IPS-15b (cell line): ENCODE measurements at regions not wholly inside any gene's neighbourhood (a gene's known extent, or its start where the extent isn't known, plus 50 kb on each side); places are given as distances from the start of the nearest gene placed in this dataset.

ENCODE experiments used
- H3K27me3 ChIP-seq: one replicate; pipeline ENCODE4 v1.6.1; 2013; ENCODE audit warnings: low read length; ENCODE audit not compliant: control insufficient read depth, insufficient read depth
- H3K36me3 ChIP-seq: one replicate; pipeline ENCODE4 v1.6.1; 2013; ENCODE audit warnings: low read length; ENCODE audit not compliant: control insufficient read depth, insufficient read depth
- H3K4me1 ChIP-seq: one replicate; pipeline ENCODE4 v1.6.1; 2013; ENCODE audit warnings: mild to moderate bottlenecking, low read length; ENCODE audit not compliant: control insufficient read depth, insufficient read depth
- H3K4me3 ChIP-seq: one replicate; pipeline ENCODE4 v1.5.1; 2013; ENCODE audit warnings: low read depth, low read length
- H3K9ac ChIP-seq: one replicate; pipeline ENCODE4 v1.6.1; 2013; ENCODE audit warnings: low read depth, mild to moderate bottlenecking, low read length
- H3K9me3 ChIP-seq: one replicate; pipeline ENCODE4 v1.6.1; 2013; ENCODE audit warnings: mild to moderate bottlenecking, low read length; ENCODE audit not compliant: control insufficient read depth, insufficient read depth

- Histone ChIP-seq H3K9ac (no peak overlapping the region), H3K4me3 (no peak overlapping the region), H3K9me3 (no peaks in the 10 kb centered on the region), H3K4me1 (no peaks in the 10 kb centered on the region), H3K27me3 (no peaks in the 10 kb centered on the region), H3K36me3 (no peaks in the 10 kb centered on the region)
Observed at GRCh38 chr6:167550941-167551627, 226.2 kb downstream of the TTLL2 start.

GRCh38 chr6:167551628-167552257 is 226.9 kb downstream of the TTLL2 start:
- H3K9ac ChIP-seq = no peak overlapping the region
- H3K4me3 ChIP-seq = no peak overlapping the region
- H3K9me3 ChIP-seq = no peaks in the 10 kb centered on the region
- H3K27me3 ChIP-seq = no peaks in the 10 kb centered on the region
- H3K4me1 ChIP-seq = no peaks in the 10 kb centered on the region
- no peaks in the 10 kb centered on the region for H3K36me3 ChIP-seq

- Histone ChIP-seq H3K36me3 (no peaks in the 10 kb centered on the region), H3K4me3 (no peak overlapping the region), H3K4me1 (no peaks in the 10 kb centered on the region), H3K9ac (no peak overlapping the region), H3K27me3 (no peaks in the 10 kb centered on the region), H3K9me3 (no peaks in the 10 kb centered on the region)
Observed at GRCh38 chr6:167552258-167552630, 227.4 kb downstream of the TTLL2 start.

- Histone ChIP-seq H3K9me3 (no peaks in the 10 kb centered on the region), H3K4me1 (no peaks in the 10 kb centered on the region), H3K9ac (no peak overlapping the region), H3K36me3 (no peaks in the 10 kb centered on the region), H3K27me3 (no peaks in the 10 kb centered on the region), H3K4me3 (no peak overlapping the region)
Observed at GRCh38 chr6:167552961-167553735, 228.3 kb downstream of the TTLL2 start.

- H3K9me3 ChIP-seq = no peaks in the 10 kb centered on the region
- H3K27me3 ChIP-seq = no peaks in the 10 kb centered on the region
- no peaks in the 10 kb centered on the region for H3K4me1 ChIP-seq
- H3K4me3 ChIP-seq = no peak overlapping the region
- no peak overlapping the region for H3K9ac ChIP-seq
- no peaks in the 10 kb centered on the region for H3K36me3 ChIP-seq
Observed at GRCh38 chr6:167553736-167554119, 228.8 kb downstream of the TTLL2 start.

GRCh38 chr6:167554854-167555253 is 230.0 kb downstream of the TTLL2 start:
- no peak overlapping the region for H3K9ac ChIP-seq
- H3K36me3 ChIP-seq = no peaks in the 10 kb centered on the region
- no peaks in the 10 kb centered on the region for H3K9me3 ChIP-seq

GRCh38 chr6:167555836-167556235 is 230.9 kb downstream of the TTLL2 start:
- Histone ChIP-seq H3K4me3 (no peak overlapping the region), H3K9me3 (no peaks in the 10 kb centered on the region), H3K27me3 (no peaks in the 10 kb centered on the region), H3K4me1 (no peaks in the 10 kb centered on the region), H3K36me3 (no peaks in the 10 kb centered on the region), H3K9ac (no peak overlapping the region)

More at GRCh38 chr6:167554854-167555253, 230.0 kb downstream of the TTLL2 start:
- Histone ChIP-seq H3K4me1 (no peaks in the 10 kb centered on the region), H3K27me3 (no peaks in the 10 kb centered on the region), H3K4me3 (no peak overlapping the region)

GRCh38 chr6:167557675-167558074 is 232.8 kb downstream of the TTLL2 start:
- Histone ChIP-seq H3K27me3 (no peaks in the 10 kb centered on the region), H3K4me1 (no peaks in the 10 kb centered on the region), H3K9ac (no peak overlapping the region), H3K4me3 (no peak overlapping the region), H3K36me3 (no peaks in the 10 kb centered on the region), H3K9me3 (no peaks in the 10 kb centered on the region)

- no peak overlapping the region for H3K4me3 ChIP-seq
- H3K9ac ChIP-seq = no peak overlapping the region
- no peaks in the 10 kb centered on the region for H3K27me3 ChIP-seq
- no peaks in the 10 kb centered on the region for H3K4me1 ChIP-seq
- no peaks in the 10 kb centered on the region for H3K9me3 ChIP-seq
- no peaks in the 10 kb centered on the region for H3K36me3 ChIP-seq
Observed at GRCh38 chr6:167558246-167559177, 233.6 kb downstream of the TTLL2 start.

- Histone ChIP-seq H3K4me1 (no peaks in the 10 kb centered on the region), H3K9me3 (no peaks in the 10 kb centered on the region), H3K9ac (no peak overlapping the region)
Observed at GRCh38 chr6:167559675-167560479, 235.0 kb downstream of the TTLL2 start.

More at GRCh38 chr6:167559675-167560479, 235.0 kb downstream of the TTLL2 start:
- Histone ChIP-seq H3K36me3 (no peaks in the 10 kb centered on the region), H3K4me3 (no peak overlapping the region), H3K27me3 (no peaks in the 10 kb centered on the region)
